Stomach (tissue), 8 donors: ENCODE measurements at regions not wholly inside any gene's neighbourhood (a gene's known extent, or its start where the extent isn't known, plus 50 kb on each side); places are given as distances from the start of the nearest gene placed in this dataset.

Experiments
- DNase-seq, 2 donors: peaks; one replicate each; pipeline versions ENCODE4 v3.0.0 to v3.0.0-alpha.2; 2013 to 2019
- H3K27ac ChIP-seq, 5 donors: fragments of 200-600 bp in 4 of 5; sonication (generic) in 4 of 5; one replicate each; pipeline ENCODE4 v1.5.1; 2013 to 2019; ENCODE audit warnings: mild to moderate bottlenecking in 1 of 5, moderate library complexity in 1 of 5
- H3K27me3 ChIP-seq, 3 donors: fragments of 200-600 bp; sonication (generic); one replicate each; pipeline ENCODE4 v1.5.1; 2017 to 2019; ENCODE audit warnings: mixed run types in 1 of 3
- H3K36me3 ChIP-seq, 4 donors: fragments of 200-600 bp; sonication (generic); 1 replicate in 3 of 4; 2 replicates in 1 of 4; pipeline ENCODE4 v1.5.1; 2016 to 2019
- H3K4me1 ChIP-seq, 4 donors: fragments of 200-600 bp; sonication (generic); one replicate each; pipeline ENCODE4 v1.5.1; 2016 to 2019
- H3K4me3 ChIP-seq, 4 donors: fragments of 200-600 bp; sonication (generic) in 3 of 4; one replicate each; pipeline ENCODE4 v1.5.1; 2016 to 2019; ENCODE audit warnings: mild to moderate bottlenecking in 1 of 4
- H3K9me3 ChIP-seq, 4 donors: fragments of 200-600 bp; sonication (generic); one replicate each; pipeline ENCODE4 v1.5.1; 2016 to 2019
- EP300 ChIP-seq: sonication (generic); formaldehyde crosslinking; IDR thresholded peaks from one replicate; pipeline ENCODE4 v1.6.1; 2017; ENCODE audit warnings: antibody characterized with exemption
- POLR2A ChIP-seq, 4 donors: fragments of 450-650 bp; IDR thresholded peaks; one replicate each; pipeline ENCODE4 v1.6.1; 2016; ENCODE audit warnings: antibody characterized with exemption in 4 of 4, control low read depth in 2 of 4, mild to moderate bottlenecking in 1 of 4, moderate library complexity in 1 of 4
- POLR2AphosphoS5 ChIP-seq, 3 donors: sonication (generic); formaldehyde crosslinking; IDR thresholded peaks; one replicate each; pipeline ENCODE4 v1.6.1; 2016; ENCODE audit warnings: antibody characterized with exemption in 3 of 3
- WGBS, 5 donors: extraction: QIAGEN DNeasy Blood & Tissue Kit in 3 of 5; methylation state at CpG; one replicate each; pipeline versions ENCODE4 v1.1.5 to v1.1.7; 2013 to 2018; 5-methylcytosine and 5-hydroxymethylcytosine counted together
- intact Hi-C: fragments of 100-400 bp; cut with DNase I; formaldehyde crosslinking; loops from one replicate; pipeline ENCODE4 v1.15.1; 2023; ENCODE audit warnings: low total_unique reads
- TF ChIP-seq, protein P1 (sequence below), 7 experiments: fragments of 450-650 bp in 4 of 7; fragments of 200-600 bp in 3 of 7; sonication (generic) in 3 of 7; IDR thresholded peaks; one replicate each; pipeline ENCODE4 v1.5.1; 2016 to 2019; ENCODE audit warnings: antibody characterized with exemption in 7 of 7, control low read depth in 2 of 7, mild to moderate bottlenecking in 1 of 7
- donor health status: healthy with polysubstance abuse.
- donor health status: Bipolar disorder and iron deficiency.
- donor health status: healthy.

DNA sequence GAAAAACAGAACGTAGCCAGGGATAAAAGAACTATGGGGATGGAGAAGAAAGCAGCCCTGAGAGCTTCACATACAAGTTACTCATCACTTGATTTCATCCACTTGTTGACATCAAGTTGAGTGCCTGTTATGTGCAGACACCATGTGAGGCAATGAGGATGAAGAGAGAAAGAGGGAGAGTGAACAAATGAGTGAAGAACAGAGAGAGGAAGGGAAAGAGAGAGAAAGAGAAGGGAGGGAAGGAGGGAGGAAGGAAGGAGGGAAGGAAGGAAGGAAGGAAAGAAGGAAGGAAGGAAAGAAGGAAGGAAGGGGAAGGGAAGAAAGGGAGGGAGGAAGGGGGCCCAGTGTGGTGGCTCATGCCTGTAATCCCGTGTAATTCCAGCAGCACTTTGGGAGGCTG is 72.3 kb upstream of the SMAD3 start:
- no peaks in the 10 kb centered on the region for H3K9me3 ChIP-seq
- no peaks in the 10 kb centered on the region for H3K27me3 ChIP-seq
- 60 to 86% (median 74%) methylated on average over 2 of the region's 2 CpGs for WGBS, 5 donors
- H3K4me1 ChIP-seq, result no peaks in the 10 kb centered on the region
- no peak for DNase-seq
- no peak overlapping the region for H3K4me3 ChIP-seq
- H3K27ac ChIP-seq, result no peak overlapping the region
- H3K36me3 ChIP-seq, result no peaks in the 10 kb centered on the region
- TF ChIP-seq, protein P1, sequence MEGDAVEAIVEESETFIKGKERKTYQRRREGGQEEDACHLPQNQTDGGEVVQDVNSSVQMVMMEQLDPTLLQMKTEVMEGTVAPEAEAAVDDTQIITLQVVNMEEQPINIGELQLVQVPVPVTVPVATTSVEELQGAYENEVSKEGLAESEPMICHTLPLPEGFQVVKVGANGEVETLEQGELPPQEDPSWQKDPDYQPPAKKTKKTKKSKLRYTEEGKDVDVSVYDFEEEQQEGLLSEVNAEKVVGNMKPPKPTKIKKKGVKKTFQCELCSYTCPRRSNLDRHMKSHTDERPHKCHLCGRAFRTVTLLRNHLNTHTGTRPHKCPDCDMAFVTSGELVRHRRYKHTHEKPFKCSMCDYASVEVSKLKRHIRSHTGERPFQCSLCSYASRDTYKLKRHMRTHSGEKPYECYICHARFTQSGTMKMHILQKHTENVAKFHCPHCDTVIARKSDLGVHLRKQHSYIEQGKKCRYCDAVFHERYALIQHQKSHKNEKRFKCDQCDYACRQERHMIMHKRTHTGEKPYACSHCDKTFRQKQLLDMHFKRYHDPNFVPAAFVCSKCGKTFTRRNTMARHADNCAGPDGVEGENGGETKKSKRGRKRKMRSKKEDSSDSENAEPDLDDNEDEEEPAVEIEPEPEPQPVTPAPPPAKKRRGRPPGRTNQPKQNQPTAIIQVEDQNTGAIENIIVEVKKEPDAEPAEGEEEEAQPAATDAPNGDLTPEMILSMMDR (IDR thresholded peaks at IDR 0.05), result no peak
- intact Hi-C loops, result no loop called here

DNA sequence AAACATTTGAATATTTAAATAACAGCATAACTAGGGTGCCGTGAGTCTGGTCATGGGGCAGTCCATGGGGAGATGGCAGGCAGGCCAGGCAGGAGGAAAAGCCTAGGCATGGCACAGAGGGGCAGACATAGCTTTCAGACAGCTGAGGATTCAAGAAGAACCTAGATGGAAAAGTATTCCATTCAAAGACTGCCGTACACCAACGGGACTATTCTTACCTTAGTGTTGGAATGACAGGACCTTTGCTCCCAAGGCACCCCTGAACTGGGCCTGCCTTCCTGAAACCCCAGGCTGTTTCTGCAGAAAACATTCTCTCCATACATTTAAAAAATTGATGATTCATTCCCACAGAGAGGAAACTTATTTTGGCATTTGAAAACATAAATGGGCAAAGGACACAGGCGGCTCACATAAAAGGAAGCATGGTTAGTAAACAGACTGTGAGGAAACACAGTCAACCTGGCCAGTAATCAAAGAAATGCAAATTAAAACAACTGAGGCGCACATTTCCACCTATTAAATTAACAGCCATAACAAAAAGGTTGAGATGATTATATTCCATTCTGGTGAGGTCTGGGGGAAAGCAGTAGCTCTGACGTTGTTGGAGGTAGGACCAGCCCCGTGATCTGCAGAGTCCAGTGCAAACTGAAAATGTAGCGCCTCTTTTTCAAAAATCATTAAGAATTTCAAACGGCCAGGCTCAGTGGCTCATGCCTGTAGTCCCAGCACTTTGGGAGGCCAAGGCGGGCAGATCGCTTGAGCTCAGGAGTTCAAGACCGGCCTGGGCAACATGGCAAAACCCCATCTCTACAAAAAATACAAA is 71.3 kb upstream of the SMAD3 start:
- no peaks in the 10 kb centered on the region for H3K4me1 ChIP-seq
- TF ChIP-seq POLR2AphosphoS5 (IDR thresholded peaks at IDR 0.05), result no peak
- TF ChIP-seq, protein P1 (IDR thresholded peaks at IDR 0.05), result no peak
- TF ChIP-seq EP300, result no peak
- TF ChIP-seq POLR2A (IDR thresholded peaks at IDR 0.05), result no peak
- H3K4me3 ChIP-seq, result no peak overlapping the region
- H3K36me3 ChIP-seq, result no peaks in the 10 kb centered on the region
- 74 to 78% (median 77%) methylated on average over 12 of the region's 12 CpGs for WGBS, 5 donors
- intact Hi-C loops, result no loop called here
- H3K27ac ChIP-seq, result no peak overlapping the region
- no peak for DNase-seq
- H3K9me3 ChIP-seq, result no peaks in the 10 kb centered on the region
- no peaks in the 10 kb centered on the region for H3K27me3 ChIP-seq

DNA sequence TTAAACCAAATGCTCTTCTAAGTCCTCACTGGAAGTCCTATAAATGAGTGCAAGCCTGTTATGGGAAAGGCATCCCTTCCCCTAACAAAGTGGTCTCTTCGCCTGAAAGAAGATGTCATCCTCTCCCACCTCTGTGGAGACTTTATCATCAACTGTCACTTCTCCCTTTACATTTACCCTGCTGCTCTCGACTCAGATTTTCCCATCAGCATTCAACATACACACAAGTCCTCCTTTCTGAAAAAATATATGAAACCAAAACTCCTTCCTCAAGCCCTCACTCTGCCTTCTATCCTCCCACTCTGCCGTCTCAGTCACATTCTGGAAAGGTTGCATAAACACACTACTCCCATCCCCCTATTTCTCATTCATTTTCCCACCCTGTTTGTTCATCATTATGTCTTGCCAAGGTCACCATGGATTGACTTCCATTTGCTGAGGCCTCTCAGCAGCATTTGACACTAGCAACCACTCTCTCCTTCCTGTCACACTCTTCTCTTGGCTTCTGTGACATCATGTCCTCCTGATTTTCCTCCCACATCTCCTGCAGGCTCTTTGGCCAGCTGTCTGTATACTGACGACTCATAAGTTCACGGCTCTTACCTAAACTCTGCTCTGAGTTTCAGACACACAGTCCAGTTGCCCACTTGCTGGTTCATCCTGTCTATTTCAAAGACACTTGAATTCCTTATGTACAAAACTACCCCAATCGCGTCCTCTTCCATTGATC is 70.3 kb upstream of the SMAD3 start:
- TF ChIP-seq, protein P1 (IDR thresholded peaks at IDR 0.05), result no peak
- TF ChIP-seq POLR2A (IDR thresholded peaks at IDR 0.05) (no peak), POLR2AphosphoS5 (IDR thresholded peaks at IDR 0.05) (no peak), EP300 (no peak)
- 77 to 86% (median 80%) methylated on average over 7 of the region's 7 CpGs for WGBS, 5 donors
- no peak overlapping the region for H3K4me3 ChIP-seq

DNA sequence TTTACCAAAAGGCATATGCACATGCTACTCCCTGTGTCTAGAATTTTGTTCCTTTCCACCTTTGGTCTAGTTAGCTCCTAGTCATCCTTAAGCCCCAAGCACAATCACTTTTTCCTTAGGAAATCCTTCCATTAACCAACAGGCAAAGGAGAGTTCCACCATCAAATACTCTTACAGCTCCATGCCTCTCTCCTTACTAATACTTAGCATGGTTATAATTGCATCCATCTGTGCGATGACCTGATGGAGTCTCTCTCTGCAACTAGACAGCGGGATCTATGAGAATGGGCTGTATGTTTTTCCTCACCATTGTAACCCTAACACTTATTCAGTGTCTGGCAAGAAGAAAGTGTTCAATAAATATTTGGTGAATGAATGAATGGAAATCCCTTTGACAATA is 69.3 kb upstream of the SMAD3 start:
- H3K36me3 ChIP-seq, result no peaks in the 10 kb centered on the region
- H3K4me1 ChIP-seq, result no peaks in the 10 kb centered on the region
- H3K27ac ChIP-seq, result no peak overlapping the region
- no peak for DNase-seq
- TF ChIP-seq, protein P1 (IDR thresholded peaks at IDR 0.05), result no peak
- TF ChIP-seq EP300, result no peak
- no peak for TF ChIP-seq POLR2AphosphoS5 (IDR thresholded peaks at IDR 0.05)
- no peak for TF ChIP-seq POLR2A (IDR thresholded peaks at IDR 0.05)
- H3K27me3 ChIP-seq, result no peaks in the 10 kb centered on the region
- intact Hi-C loops, result no loop called here
- H3K4me3 ChIP-seq, result no peak overlapping the region
- 96 to 100% (median 97%) methylated on average over 2 of the region's 2 CpGs for WGBS, 5 donors
- no peaks in the 10 kb centered on the region for H3K9me3 ChIP-seq

More for the DNA sequence above, 70.3 kb upstream of the SMAD3 start:
- intact Hi-C loops, result no loop called here
- DNase-seq, result no peak
- Histone ChIP-seq H3K27ac (no peak overlapping the region), H3K27me3 (no peaks in the 10 kb centered on the region), H3K4me1 (no peaks in the 10 kb centered on the region), H3K36me3 (no peaks in the 10 kb centered on the region), H3K9me3 (no peaks in the 10 kb centered on the region)
